HUES6 (cell line): ENCODE measurements at regions not wholly inside any gene's neighbourhood (a gene's known extent, or its start where the extent isn't known, plus 50 kb on each side); places are given as distances from the start of the nearest gene placed in this dataset.

Experiments
- H3K27ac ChIP-seq: 2 replicates; pipeline ENCODE4 v1.7.0; 2013; ENCODE audit warnings: low read depth, mild to moderate bottlenecking, low read length, inconsistent platforms
- H3K27me3 ChIP-seq: 2 replicates; pipeline ENCODE4 v1.6.1; 2013; ENCODE audit warnings: low read length; ENCODE audit not compliant: control insufficient read depth, insufficient read depth
- H3K36me3 ChIP-seq: 2 replicates; pipeline ENCODE4 v1.6.1; 2013; ENCODE audit warnings: low read length; ENCODE audit not compliant: control insufficient read depth, insufficient read depth
- H3K4me1 ChIP-seq: 2 replicates; pipeline ENCODE4 v1.6.1; 2013; ENCODE audit warnings: low read length; ENCODE audit not compliant: control insufficient read depth, insufficient read depth
- H3K4me3 ChIP-seq: 2 replicates; pipeline ENCODE4 v1.5.1; 2013; ENCODE audit warnings: low read depth, low read length
- H3K9ac ChIP-seq: one replicate; pipeline ENCODE4 v1.6.1; 2013; ENCODE audit warnings: mild to moderate bottlenecking, low read length
- H3K9me3 ChIP-seq: 2 replicates; pipeline ENCODE4 v1.6.1; 2013; ENCODE audit warnings: low read depth, low read length; ENCODE audit not compliant: control insufficient read depth, insufficient read depth

GRCh38 chr12:127536833-127537428 lies 730.0 kb upstream of the TMEM132C start:
- H3K9ac ChIP-seq, result no peak overlapping the region
- H3K4me1 ChIP-seq, result peaks cover 7% of the 10 kb centered on the region

GRCh38 chr12:127538316-127538715 lies 728.7 kb upstream of the TMEM132C start:
- H3K36me3 ChIP-seq, result no peaks in the 10 kb centered on the region
- no peak overlapping the region for H3K9ac ChIP-seq
- no peak overlapping the region for H3K27ac ChIP-seq
- peaks cover 7% of the 10 kb centered on the region for H3K4me1 ChIP-seq
- no peaks in the 10 kb centered on the region for H3K27me3 ChIP-seq
- no peak overlapping the region for H3K4me3 ChIP-seq
- peaks cover 4% of the 10 kb centered on the region; the same call in 1 of the 2 replicates for H3K9me3 ChIP-seq

More at GRCh38 chr12:127536833-127537428, 730.0 kb upstream of the TMEM132C start:
- Histone ChIP-seq H3K9me3 (peaks cover 4% of the 10 kb centered on the region; the same call in 1 of the 2 replicates), H3K36me3 (no peaks in the 10 kb centered on the region), H3K27me3 (no peaks in the 10 kb centered on the region), H3K4me3 (no peak overlapping the region), H3K27ac (no peak overlapping the region)

- Histone ChIP-seq H3K4me3 (no peak overlapping the region), H3K27ac (no peak overlapping the region), H3K36me3 (no peaks in the 10 kb centered on the region), H3K27me3 (no peaks in the 10 kb centered on the region), H3K9me3 (peaks cover 4% of the 10 kb centered on the region; the same call in 1 of the 2 replicates), H3K9ac (no peak overlapping the region), H3K4me1 (peaks cover 7% of the 10 kb centered on the region)
These were observed 727.6 kb upstream of the TMEM132C start for GRCh38 chr12:127539226-127539858.

- Histone ChIP-seq H3K9ac (peak overlapping the region; percentile 16), H3K27me3 (no peaks in the 10 kb centered on the region), H3K4me3 (no peak overlapping the region), H3K36me3 (no peaks in the 10 kb centered on the region), H3K27ac (no peak overlapping the region), H3K9me3 (no peaks in the 10 kb centered on the region), H3K4me1 (no peaks in the 10 kb centered on the region)
These were observed 724.6 kb upstream of the TMEM132C start for GRCh38 chr12:127542391-127542790.

- no peak overlapping the region for H3K9ac ChIP-seq
- H3K4me1 ChIP-seq, result peaks cover 5% of the 10 kb centered on the region; the same call in 1 of the 2 replicates
- H3K36me3 ChIP-seq, result no peaks in the 10 kb centered on the region
- H3K27me3 ChIP-seq, result no peaks in the 10 kb centered on the region
- H3K9me3 ChIP-seq, result no peaks in the 10 kb centered on the region
- H3K27ac ChIP-seq, result no peak overlapping the region
- no peak overlapping the region for H3K4me3 ChIP-seq
These were observed 724.0 kb upstream of the TMEM132C start for GRCh38 chr12:127542931-127543330.

GRCh38 chr12:127546721-127547505 lies 720.1 kb upstream of the TMEM132C start:
- no peak overlapping the region for H3K4me3 ChIP-seq
- no peak overlapping the region for H3K27ac ChIP-seq
- peaks cover 10% of the 10 kb centered on the region; the same call in 1 of the 2 replicates for H3K4me1 ChIP-seq
- H3K36me3 ChIP-seq, result no peaks in the 10 kb centered on the region
- H3K27me3 ChIP-seq, result no peaks in the 10 kb centered on the region
- no peak overlapping the region for H3K9ac ChIP-seq
- H3K9me3 ChIP-seq, result no peaks in the 10 kb centered on the region

- Histone ChIP-seq H3K9ac (no peak overlapping the region), H3K4me1 (peaks cover 10% of the 10 kb centered on the region; the same call in 1 of the 2 replicates), H3K9me3 (no peaks in the 10 kb centered on the region), H3K27me3 (no peaks in the 10 kb centered on the region), H3K36me3 (no peaks in the 10 kb centered on the region), H3K27ac (no peak overlapping the region), H3K4me3 (no peak overlapping the region)
These were observed 718.8 kb upstream of the TMEM132C start for GRCh38 chr12:127548123-127548553.

- Histone ChIP-seq H3K27ac (no peak overlapping the region), H3K9ac (no peak overlapping the region)
These were observed 716.7 kb upstream of the TMEM132C start for GRCh38 chr12:127550271-127550670.

GRCh38 chr12:127552838-127553237 lies 714.1 kb upstream of the TMEM132C start:
- no peak overlapping the region for H3K27ac ChIP-seq
- no peak overlapping the region for H3K4me3 ChIP-seq
- H3K9ac ChIP-seq, result no peak overlapping the region
- no peaks in the 10 kb centered on the region for H3K9me3 ChIP-seq
- H3K36me3 ChIP-seq, result no peaks in the 10 kb centered on the region
- peaks cover 6% of the 10 kb centered on the region; the same call in 1 of the 2 replicates for H3K4me1 ChIP-seq
- H3K27me3 ChIP-seq, result no peaks in the 10 kb centered on the region

More at GRCh38 chr12:127550271-127550670, 716.7 kb upstream of the TMEM132C start:
- no peaks in the 10 kb centered on the region for H3K36me3 ChIP-seq
- H3K4me3 ChIP-seq, result no peak overlapping the region
- H3K27me3 ChIP-seq, result no peaks in the 10 kb centered on the region
- H3K9me3 ChIP-seq, result no peaks in the 10 kb centered on the region
- H3K4me1 ChIP-seq, result peaks cover 10% of the 10 kb centered on the region; the same call in 1 of the 2 replicates

GRCh38 chr12:127555071-127555470 lies 711.9 kb upstream of the TMEM132C start:
- no peaks in the 10 kb centered on the region for H3K9me3 ChIP-seq
- no peak overlapping the region for H3K27ac ChIP-seq
- H3K4me1 ChIP-seq, result peaks cover 4% of the 10 kb centered on the region
- H3K9ac ChIP-seq, result no peak overlapping the region
- H3K4me3 ChIP-seq, result no peak overlapping the region
- H3K27me3 ChIP-seq, result no peaks in the 10 kb centered on the region
- no peaks in the 10 kb centered on the region for H3K36me3 ChIP-seq
